RWPE2 (cell line): ENCODE measurements at regions not wholly inside any gene's neighbourhood (a gene's known extent, or its start where the extent isn't known, plus 50 kb on each side); places are given as distances from the start of the nearest gene placed in this dataset.

Experiments used
- ATAC-seq: fragments of 200-7000 bp; cut with Tn5 transposase; 3 replicates; pipeline ENCODE4 v1.9.1; 2021; ENCODE audit warnings: low read depth
- DNase-seq: peaks from one replicate; pipeline ENCODE4 v3.0.0-alpha.2; 2020; ENCODE audit warnings: low spot score
- H3K27ac ChIP-seq: fragments of 450-650 bp; 2 replicates; pipeline ENCODE4 v1.5.1; 2017; ENCODE audit warnings: mild to moderate bottlenecking; ENCODE audit not compliant: poor library complexity, severe bottlenecking
- H3K27me3 ChIP-seq: fragments of 250-450 bp; sonication (Bioruptor Pico); 2 replicates; pipeline ENCODE4 v1.5.1; 2021; ENCODE audit warnings: mild to moderate bottlenecking, moderate library complexity; ENCODE audit not compliant: insufficient read depth, poor library complexity, severe bottlenecking
- H3K36me3 ChIP-seq: fragments of 250-450 bp; sonication (Bioruptor Pico); 2 replicates; pipeline ENCODE4 v1.5.1; 2020; ENCODE audit warnings: low read depth, mild to moderate bottlenecking, moderate library complexity
- H3K4me1 ChIP-seq: fragments of 250-450 bp; sonication (Bioruptor Pico); 2 replicates; pipeline ENCODE4 v1.5.1; 2021; ENCODE audit warnings: mild to moderate bottlenecking, moderate library complexity; ENCODE audit not compliant: insufficient read depth, poor library complexity, severe bottlenecking
- H3K4me3 ChIP-seq: fragments of 250-450 bp; sonication (Bioruptor Pico); 2 replicates; pipeline ENCODE4 v1.5.1; 2021; ENCODE audit warnings: mild to moderate bottlenecking, moderate library complexity; ENCODE audit not compliant: severe bottlenecking
- H3K9me3 ChIP-seq: fragments of 250-450 bp; sonication (Bioruptor Pico); 2 replicates; pipeline ENCODE4 v1.5.1; 2021; ENCODE audit warnings: mild to moderate bottlenecking, moderate library complexity; ENCODE audit not compliant: severe bottlenecking
- TF ChIP-seq, protein P1 (sequence below): fragments of 450-650 bp; IDR thresholded peaks from one replicate; pipeline ENCODE4 v1.5.1; 2017; ENCODE audit warnings: mild to moderate bottlenecking, moderate library complexity; ENCODE audit not compliant: poor library complexity, severe bottlenecking

DNA sequence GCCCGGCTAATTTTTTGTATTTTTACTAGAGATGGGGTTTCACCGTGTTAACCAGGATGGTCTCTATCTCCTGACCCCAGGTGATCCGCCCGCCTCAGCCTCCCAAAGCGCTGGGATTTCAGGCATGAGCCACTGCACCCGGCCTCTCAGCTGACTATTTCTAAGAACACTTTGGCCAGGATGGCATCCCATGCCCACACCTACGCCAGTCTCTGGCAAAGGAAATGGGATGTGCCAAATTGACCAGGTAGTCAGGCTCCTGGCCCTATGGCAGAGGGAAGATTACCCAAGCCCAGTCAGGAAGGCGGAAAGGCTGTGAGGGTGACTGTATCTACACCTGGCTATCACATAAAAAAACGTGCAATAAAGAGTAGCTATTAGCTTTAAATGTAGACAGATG lies 94.1 kb upstream of the DUSP5 start:
- H3K9me3 ChIP-seq: no peaks in the 10 kb centered on the region
- no peaks in the 10 kb centered on the region for H3K27me3 ChIP-seq
- no peaks in the 10 kb centered on the region for H3K36me3 ChIP-seq
- ATAC-seq (no peak), DNase-seq (no peak)
- TF ChIP-seq, protein P1, sequence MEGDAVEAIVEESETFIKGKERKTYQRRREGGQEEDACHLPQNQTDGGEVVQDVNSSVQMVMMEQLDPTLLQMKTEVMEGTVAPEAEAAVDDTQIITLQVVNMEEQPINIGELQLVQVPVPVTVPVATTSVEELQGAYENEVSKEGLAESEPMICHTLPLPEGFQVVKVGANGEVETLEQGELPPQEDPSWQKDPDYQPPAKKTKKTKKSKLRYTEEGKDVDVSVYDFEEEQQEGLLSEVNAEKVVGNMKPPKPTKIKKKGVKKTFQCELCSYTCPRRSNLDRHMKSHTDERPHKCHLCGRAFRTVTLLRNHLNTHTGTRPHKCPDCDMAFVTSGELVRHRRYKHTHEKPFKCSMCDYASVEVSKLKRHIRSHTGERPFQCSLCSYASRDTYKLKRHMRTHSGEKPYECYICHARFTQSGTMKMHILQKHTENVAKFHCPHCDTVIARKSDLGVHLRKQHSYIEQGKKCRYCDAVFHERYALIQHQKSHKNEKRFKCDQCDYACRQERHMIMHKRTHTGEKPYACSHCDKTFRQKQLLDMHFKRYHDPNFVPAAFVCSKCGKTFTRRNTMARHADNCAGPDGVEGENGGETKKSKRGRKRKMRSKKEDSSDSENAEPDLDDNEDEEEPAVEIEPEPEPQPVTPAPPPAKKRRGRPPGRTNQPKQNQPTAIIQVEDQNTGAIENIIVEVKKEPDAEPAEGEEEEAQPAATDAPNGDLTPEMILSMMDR: no peak
- peaks cover 28% of the 10 kb centered on the region for H3K4me1 ChIP-seq
- H3K4me3 ChIP-seq: no peak overlapping the region
- no peak overlapping the region for H3K27ac ChIP-seq

DNA sequence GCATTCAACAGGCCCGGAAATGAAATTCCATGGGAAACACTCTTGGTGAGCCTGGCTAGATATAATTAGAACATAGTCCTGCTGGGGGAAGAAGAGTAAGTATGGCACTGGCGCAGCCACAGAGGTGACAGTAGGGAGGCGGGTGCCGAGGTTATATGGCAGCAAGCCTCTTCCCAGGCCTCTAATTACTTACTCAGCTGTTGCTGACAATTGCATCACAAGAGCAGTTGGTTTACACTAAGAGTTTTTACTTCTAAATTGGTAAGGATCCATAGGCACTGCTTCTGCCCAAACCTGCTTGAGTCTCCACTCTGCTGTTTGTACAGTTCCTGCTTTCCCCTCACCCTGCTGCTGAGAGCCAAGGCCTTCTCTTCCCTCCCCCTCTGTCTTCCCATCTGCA lies 93.3 kb upstream of the DUSP5 start:
- Histone ChIP-seq H3K4me1 (peaks cover 31% of the 10 kb centered on the region), H3K36me3 (no peaks in the 10 kb centered on the region), H3K27me3 (no peaks in the 10 kb centered on the region), H3K27ac (no peak overlapping the region), H3K4me3 (no peak overlapping the region), H3K9me3 (no peaks in the 10 kb centered on the region)
- TF ChIP-seq, protein P1: no peak
- DNase-seq (no peak), ATAC-seq (no peak)

DNA sequence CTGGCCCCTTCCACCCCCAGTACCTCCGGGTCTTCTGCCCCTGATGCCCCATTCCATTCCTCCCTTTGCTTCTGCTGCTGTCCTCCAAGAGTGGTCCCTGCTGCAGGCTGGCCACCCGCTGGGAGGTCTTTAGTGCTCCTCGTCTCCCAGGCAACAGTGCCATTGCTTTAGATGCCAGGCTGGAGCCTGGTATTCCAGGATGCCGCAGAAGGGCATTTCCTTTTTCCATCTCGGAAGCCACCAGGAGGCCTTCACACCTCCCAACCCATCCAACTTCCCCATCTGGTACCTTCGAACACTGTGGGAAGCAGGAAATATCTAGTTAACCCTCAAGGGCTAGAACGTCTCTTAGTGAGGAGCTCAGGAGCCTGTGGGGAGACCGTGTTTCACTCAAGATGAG lies 92.9 kb upstream of the DUSP5 start:
- Histone ChIP-seq H3K4me1 (peaks cover 30% of the 10 kb centered on the region), H3K36me3 (no peaks in the 10 kb centered on the region), H3K9me3 (no peaks in the 10 kb centered on the region), H3K27me3 (no peaks in the 10 kb centered on the region), H3K27ac (no peak overlapping the region), H3K4me3 (no peak overlapping the region)
- TF ChIP-seq, protein P1: no peak
- ATAC-seq (no peak), DNase-seq (no peak)

DNA sequence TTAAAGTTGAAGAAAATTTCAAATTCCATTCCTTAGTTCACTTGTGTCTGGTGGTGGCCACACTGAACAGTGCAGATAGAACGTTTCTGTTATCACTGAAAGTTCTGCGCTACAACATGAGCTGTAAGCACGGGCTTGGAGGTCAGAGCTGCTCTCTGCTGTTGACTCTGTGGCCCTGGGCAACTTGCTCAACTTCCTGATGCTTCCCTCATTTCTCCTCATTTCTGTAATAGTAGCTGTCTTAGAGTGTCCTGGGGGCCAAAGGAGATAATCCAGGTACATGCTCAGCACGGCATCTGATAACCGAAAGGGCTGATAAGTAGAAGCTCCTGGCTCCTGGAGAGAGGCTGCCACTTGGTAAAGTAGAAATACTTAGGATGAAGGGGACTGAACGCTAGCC lies 92.3 kb upstream of the DUSP5 start:
- H3K9me3 ChIP-seq: no peaks in the 10 kb centered on the region
- no peaks in the 10 kb centered on the region for H3K27me3 ChIP-seq
- no peak overlapping the region for H3K27ac ChIP-seq
- H3K36me3 ChIP-seq: no peaks in the 10 kb centered on the region
- DNase-seq (no peak), ATAC-seq (no peak)
- no peak overlapping the region for H3K4me3 ChIP-seq
- H3K4me1 ChIP-seq: peaks cover 29% of the 10 kb centered on the region
- TF ChIP-seq, protein P1: no peak

- Histone ChIP-seq H3K4me1 (peaks cover 47% of the 10 kb centered on the region), H3K27ac (peak overlapping the region; percentile 97), H3K4me3 (no peak overlapping the region), H3K36me3 (no peaks in the 10 kb centered on the region), H3K27me3 (no peaks in the 10 kb centered on the region), H3K9me3 (no peaks in the 10 kb centered on the region)
- ATAC-seq (0 out of 3 replicates have a peak, but pooled peaks have one; percentile 0), DNase-seq (no peak)
- TF ChIP-seq, protein P1: no peak
Measured at GRCh38 chr10:110407301-110408170, 90.2 kb upstream of the DUSP5 start.
